PFSK-1 (cell line): ENCODE measurements at regions not wholly inside any gene's neighbourhood (a gene's known extent, or its start where the extent isn't known, plus 50 kb on each side); places are given as distances from the start of the nearest gene placed in this dataset.

Experiments
- POLR2AphosphoS5 ChIP-seq: IDR thresholded peaks from 2 replicates; pipeline ENCODE4 v1.6.1; 2012; ENCODE audit warnings: low read depth, mild to moderate bottlenecking, control low read depth, low read length, moderate library complexity
- TAF1 ChIP-seq: IDR thresholded peaks from 2 replicates; pipeline ENCODE4 v1.6.1; 2012; ENCODE audit warnings: low read length, control low read depth, borderline replicate concordance; ENCODE audit not compliant: insufficient read depth
- TF ChIP-seq, protein P1 (sequence below), 2 experiments: IDR thresholded peaks; 2 replicates each; pipeline versions ENCODE4 v1.6.1 to v1.8.0; 2011 to 2012; ENCODE audit warnings: low read depth in 2 of 2, low read length in 2 of 2, control low read depth in 1 of 2, inconsistent platforms in 1 of 2, mild to moderate bottlenecking in 1 of 2, moderate library complexity in 1 of 2; ENCODE audit not compliant: insufficient read depth in 1 of 2

GRCh38 chr2:54381293-54381692 is 74.8 kb upstream of the SPTBN1 start:
- TF ChIP-seq POLR2AphosphoS5 (no peak), TAF1 (no peak)
- TF ChIP-seq, protein P1, sequence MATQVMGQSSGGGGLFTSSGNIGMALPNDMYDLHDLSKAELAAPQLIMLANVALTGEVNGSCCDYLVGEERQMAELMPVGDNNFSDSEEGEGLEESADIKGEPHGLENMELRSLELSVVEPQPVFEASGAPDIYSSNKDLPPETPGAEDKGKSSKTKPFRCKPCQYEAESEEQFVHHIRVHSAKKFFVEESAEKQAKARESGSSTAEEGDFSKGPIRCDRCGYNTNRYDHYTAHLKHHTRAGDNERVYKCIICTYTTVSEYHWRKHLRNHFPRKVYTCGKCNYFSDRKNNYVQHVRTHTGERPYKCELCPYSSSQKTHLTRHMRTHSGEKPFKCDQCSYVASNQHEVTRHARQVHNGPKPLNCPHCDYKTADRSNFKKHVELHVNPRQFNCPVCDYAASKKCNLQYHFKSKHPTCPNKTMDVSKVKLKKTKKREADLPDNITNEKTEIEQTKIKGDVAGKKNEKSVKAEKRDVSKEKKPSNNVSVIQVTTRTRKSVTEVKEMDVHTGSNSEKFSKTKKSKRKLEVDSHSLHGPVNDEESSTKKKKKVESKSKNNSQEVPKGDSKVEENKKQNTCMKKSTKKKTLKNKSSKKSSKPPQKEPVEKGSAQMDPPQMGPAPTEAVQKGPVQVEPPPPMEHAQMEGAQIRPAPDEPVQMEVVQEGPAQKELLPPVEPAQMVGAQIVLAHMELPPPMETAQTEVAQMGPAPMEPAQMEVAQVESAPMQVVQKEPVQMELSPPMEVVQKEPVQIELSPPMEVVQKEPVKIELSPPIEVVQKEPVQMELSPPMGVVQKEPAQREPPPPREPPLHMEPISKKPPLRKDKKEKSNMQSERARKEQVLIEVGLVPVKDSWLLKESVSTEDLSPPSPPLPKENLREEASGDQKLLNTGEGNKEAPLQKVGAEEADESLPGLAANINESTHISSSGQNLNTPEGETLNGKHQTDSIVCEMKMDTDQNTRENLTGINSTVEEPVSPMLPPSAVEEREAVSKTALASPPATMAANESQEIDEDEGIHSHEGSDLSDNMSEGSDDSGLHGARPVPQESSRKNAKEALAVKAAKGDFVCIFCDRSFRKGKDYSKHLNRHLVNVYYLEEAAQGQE (IDR thresholded peaks at IDR 0.05; ENCODE audit: insufficient read depth in 1 of 2, low read depth in 2 of 2, low read length in 2 of 2): no peak
